Effector memory CD4-positive, alpha-beta T cell (primary cell): ENCODE measurements at regions not wholly inside any gene's neighbourhood (a gene's known extent, or its start where the extent isn't known, plus 50 kb on each side); places are given as distances from the start of the nearest gene placed in this dataset.

Source experiments
- DNase-seq, 3 donors: peaks; one replicate each; pipeline ENCODE4 v3.0.0-alpha.2; 2020
- H3K27ac ChIP-seq: 2 replicates; pipeline ENCODE4 v1.7.0; 2013; ENCODE audit warnings: mild to moderate bottlenecking, low read length, moderate library complexity; ENCODE audit not compliant: insufficient read depth, poor library complexity, severe bottlenecking
- H3K27me3 ChIP-seq: replicated peaks from 2 replicates; pipeline ENCODE4 v1.7.0; 2013; ENCODE audit warnings: mild to moderate bottlenecking, low read length; ENCODE audit not compliant: insufficient read depth, control insufficient read depth, poor library complexity, severe bottlenecking
- H3K36me3 ChIP-seq: 2 replicates; pipeline ENCODE4 v1.7.0; 2013; ENCODE audit warnings: mild to moderate bottlenecking, low read length, moderate library complexity; ENCODE audit not compliant: control insufficient read depth, insufficient read depth
- H3K4me1 ChIP-seq: 2 replicates; pipeline ENCODE4 v1.7.0; 2013; ENCODE audit warnings: low read length, mild to moderate bottlenecking; ENCODE audit not compliant: control insufficient read depth, insufficient read depth, poor library complexity, severe bottlenecking
- H3K4me3 ChIP-seq: 2 replicates; pipeline ENCODE4 v1.7.0; 2013; ENCODE audit warnings: low read length, low read depth, mild to moderate bottlenecking; ENCODE audit not compliant: insufficient read depth, poor library complexity, severe bottlenecking
- H3K9me3 ChIP-seq: 2 replicates; pipeline ENCODE4 v1.7.0; 2013; ENCODE audit warnings: mild to moderate bottlenecking, low read length, moderate library complexity; ENCODE audit not compliant: control insufficient read depth

- no peaks in the 10 kb centered on the region for H3K4me1 ChIP-seq
- H3K9me3 ChIP-seq: no peaks in the 10 kb centered on the region
- H3K36me3 ChIP-seq: no peaks in the 10 kb centered on the region
- no peak for DNase-seq
- H3K27me3 ChIP-seq: no peaks in the 10 kb centered on the region
- no peak overlapping the region for H3K27ac ChIP-seq
- H3K4me3 ChIP-seq: no peak overlapping the region
These were observed 116.9 kb upstream of the MTAP start for GRCh38 chr9:21685502-21685901.

GRCh38 chr9:21686738-21687137 lies 115.7 kb upstream of the MTAP start:
- DNase-seq: no peak
- H3K4me1 ChIP-seq: no peaks in the 10 kb centered on the region
- no peak overlapping the region for H3K4me3 ChIP-seq
- no peak overlapping the region for H3K27ac ChIP-seq
- H3K9me3 ChIP-seq: no peaks in the 10 kb centered on the region
- H3K27me3 ChIP-seq: no peaks in the 10 kb centered on the region
- no peaks in the 10 kb centered on the region for H3K36me3 ChIP-seq

- no peaks in the 10 kb centered on the region for H3K9me3 ChIP-seq
- H3K4me1 ChIP-seq: no peaks in the 10 kb centered on the region
- no peak for DNase-seq
- no peak overlapping the region for H3K4me3 ChIP-seq
- no peaks in the 10 kb centered on the region for H3K27me3 ChIP-seq
- no peaks in the 10 kb centered on the region for H3K36me3 ChIP-seq
- H3K27ac ChIP-seq: no peak overlapping the region
These were observed 115.1 kb upstream of the MTAP start for GRCh38 chr9:21687351-21687750.

GRCh38 chr9:21688108-21689102 lies 114.0 kb upstream of the MTAP start:
- no peaks in the 10 kb centered on the region for H3K4me1 ChIP-seq
- DNase-seq: no peak

GRCh38 chr9:21689854-21690253 lies 112.6 kb upstream of the MTAP start:
- H3K27ac ChIP-seq: no peak overlapping the region
- H3K9me3 ChIP-seq: no peaks in the 10 kb centered on the region
- DNase-seq: no peak
- no peak overlapping the region for H3K4me3 ChIP-seq
- H3K4me1 ChIP-seq: no peaks in the 10 kb centered on the region
- no peaks in the 10 kb centered on the region for H3K36me3 ChIP-seq
- H3K27me3 ChIP-seq: no peaks in the 10 kb centered on the region

More at GRCh38 chr9:21688108-21689102, 114.0 kb upstream of the MTAP start:
- H3K27ac ChIP-seq: no peak overlapping the region
- no peaks in the 10 kb centered on the region for H3K36me3 ChIP-seq
- no peak overlapping the region for H3K4me3 ChIP-seq
- no peaks in the 10 kb centered on the region for H3K9me3 ChIP-seq
- H3K27me3 ChIP-seq: no peaks in the 10 kb centered on the region

GRCh38 chr9:21690561-21690960 lies 111.9 kb upstream of the MTAP start:
- DNase-seq: no peak
- no peaks in the 10 kb centered on the region for H3K9me3 ChIP-seq
- H3K27me3 ChIP-seq: no peaks in the 10 kb centered on the region
- no peak overlapping the region for H3K4me3 ChIP-seq
- H3K27ac ChIP-seq: no peak overlapping the region
- no peaks in the 10 kb centered on the region for H3K4me1 ChIP-seq
- no peaks in the 10 kb centered on the region for H3K36me3 ChIP-seq

- H3K27me3 ChIP-seq: no peaks in the 10 kb centered on the region
- no peaks in the 10 kb centered on the region for H3K9me3 ChIP-seq
- H3K36me3 ChIP-seq: no peaks in the 10 kb centered on the region
- DNase-seq: no peak
- H3K4me1 ChIP-seq: no peaks in the 10 kb centered on the region
- H3K27ac ChIP-seq: no peak overlapping the region
- H3K4me3 ChIP-seq: no peak overlapping the region
These were observed 110.0 kb upstream of the MTAP start for GRCh38 chr9:21692390-21692789.

- no peaks in the 10 kb centered on the region for H3K9me3 ChIP-seq
- no peaks in the 10 kb centered on the region for H3K27me3 ChIP-seq
- no peak for DNase-seq
- H3K4me1 ChIP-seq: no peaks in the 10 kb centered on the region
- H3K4me3 ChIP-seq: no peak overlapping the region
- no peaks in the 10 kb centered on the region for H3K36me3 ChIP-seq
- no peak overlapping the region for H3K27ac ChIP-seq
These were observed 108.0 kb upstream of the MTAP start for GRCh38 chr9:21694424-21694823.

- Histone ChIP-seq H3K36me3 (no peaks in the 10 kb centered on the region), H3K4me3 (no peak overlapping the region), H3K27ac (no peak overlapping the region), H3K27me3 (no peaks in the 10 kb centered on the region), H3K9me3 (no peaks in the 10 kb centered on the region), H3K4me1 (no peaks in the 10 kb centered on the region)
- no peak for DNase-seq
These were observed 107.0 kb upstream of the MTAP start for GRCh38 chr9:21695443-21695842.

- DNase-seq: no peak
- Histone ChIP-seq H3K27me3 (no peaks in the 10 kb centered on the region), H3K27ac (no peak overlapping the region), H3K4me3 (no peak overlapping the region), H3K4me1 (no peaks in the 10 kb centered on the region), H3K36me3 (no peaks in the 10 kb centered on the region), H3K9me3 (no peaks in the 10 kb centered on the region)
These were observed 106.5 kb upstream of the MTAP start for GRCh38 chr9:21695874-21696341.
